ENCODE measurements at regions not wholly inside any gene's neighbourhood (a gene's known extent, or its start where the extent isn't known, plus 50 kb on each side); places are given as distances from the start of the nearest gene placed in this dataset.

GRCh38 chr1:83802460-83803152 is 196.3 kb downstream of the TTLL7 start:
- TF ChIP-seq, protein P1, sequence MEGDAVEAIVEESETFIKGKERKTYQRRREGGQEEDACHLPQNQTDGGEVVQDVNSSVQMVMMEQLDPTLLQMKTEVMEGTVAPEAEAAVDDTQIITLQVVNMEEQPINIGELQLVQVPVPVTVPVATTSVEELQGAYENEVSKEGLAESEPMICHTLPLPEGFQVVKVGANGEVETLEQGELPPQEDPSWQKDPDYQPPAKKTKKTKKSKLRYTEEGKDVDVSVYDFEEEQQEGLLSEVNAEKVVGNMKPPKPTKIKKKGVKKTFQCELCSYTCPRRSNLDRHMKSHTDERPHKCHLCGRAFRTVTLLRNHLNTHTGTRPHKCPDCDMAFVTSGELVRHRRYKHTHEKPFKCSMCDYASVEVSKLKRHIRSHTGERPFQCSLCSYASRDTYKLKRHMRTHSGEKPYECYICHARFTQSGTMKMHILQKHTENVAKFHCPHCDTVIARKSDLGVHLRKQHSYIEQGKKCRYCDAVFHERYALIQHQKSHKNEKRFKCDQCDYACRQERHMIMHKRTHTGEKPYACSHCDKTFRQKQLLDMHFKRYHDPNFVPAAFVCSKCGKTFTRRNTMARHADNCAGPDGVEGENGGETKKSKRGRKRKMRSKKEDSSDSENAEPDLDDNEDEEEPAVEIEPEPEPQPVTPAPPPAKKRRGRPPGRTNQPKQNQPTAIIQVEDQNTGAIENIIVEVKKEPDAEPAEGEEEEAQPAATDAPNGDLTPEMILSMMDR (conservative IDR thresholded peaks at IDR 0.05; ENCODE audit: low read depth) = no peak
- H3K27ac ChIP-seq = no peak overlapping the region
- CTCF ChIA-PET = interaction anchor here (0.7 kb wide), 1 partner anchor 43 kb away, joined by 4 read pairs; no protein-coding TSS in a partner anchor
- DNase-seq (ENCODE audit: low spot score) = no peak
- POLR2A ChIA-PET (ENCODE audit: low non-redundant PET) = no interaction called here

DNA sequence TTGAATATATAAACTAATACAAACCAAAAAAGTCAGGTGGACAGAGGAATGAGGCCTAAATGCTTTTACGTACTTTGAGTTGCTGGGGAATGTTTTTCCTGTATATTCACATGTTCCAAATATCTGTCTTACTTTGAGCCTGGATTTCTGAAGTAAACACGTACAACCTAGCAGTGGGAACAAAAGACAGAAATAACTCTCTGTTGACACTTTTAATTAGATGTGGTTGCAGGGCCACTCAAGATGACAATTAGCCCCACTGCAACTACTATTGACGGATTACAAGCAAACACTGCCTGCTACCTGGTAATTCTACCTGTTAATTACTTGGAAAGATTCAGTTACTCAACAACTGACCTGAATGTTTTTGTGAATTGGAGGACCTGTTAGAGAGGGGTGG is 196.9 kb downstream of the TTLL7 start:
- TF ChIP-seq, protein P1 (conservative IDR thresholded peaks at IDR 0.05; ENCODE audit: low read depth) = no peak
- DNase-seq (ENCODE audit: low spot score) = no peak
- POLR2A ChIA-PET (ENCODE audit: low non-redundant PET) = no interaction called here
- H3K27ac ChIP-seq = no peak overlapping the region
- CTCF ChIA-PET = interaction anchor here (0.7 kb wide), 1 partner anchor 44 kb away, joined by 4 read pairs; no protein-coding TSS in a partner anchor

DNA sequence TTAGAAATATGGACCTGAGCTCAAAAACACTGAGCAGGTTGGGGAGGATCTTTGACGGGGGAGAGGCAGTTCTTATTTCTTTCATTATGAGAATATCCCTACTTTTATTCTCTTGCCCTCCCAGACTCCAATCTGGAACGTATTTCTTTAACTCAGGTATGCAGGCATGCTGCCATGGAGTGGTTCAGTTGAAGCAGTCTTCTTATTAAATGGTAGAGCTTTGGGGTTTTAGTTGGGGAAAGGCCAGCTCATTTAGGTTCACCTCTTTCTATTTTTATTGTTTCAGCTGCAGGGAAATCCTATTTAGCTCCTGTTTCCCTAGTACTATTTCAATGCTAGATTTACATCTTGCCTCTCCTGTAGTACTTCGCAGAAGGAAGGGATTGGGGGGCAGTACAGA is 198.9 kb downstream of the TTLL7 start:
- TF ChIP-seq, protein P1 (conservative IDR thresholded peaks at IDR 0.05; ENCODE audit: low read depth) = no peak
- POLR2A ChIA-PET (ENCODE audit: low non-redundant PET) = no interaction called here
- DNase-seq (ENCODE audit: low spot score) = no peak
- H3K27ac ChIP-seq = no peak overlapping the region
- CTCF ChIA-PET = no interaction called here

DNA sequence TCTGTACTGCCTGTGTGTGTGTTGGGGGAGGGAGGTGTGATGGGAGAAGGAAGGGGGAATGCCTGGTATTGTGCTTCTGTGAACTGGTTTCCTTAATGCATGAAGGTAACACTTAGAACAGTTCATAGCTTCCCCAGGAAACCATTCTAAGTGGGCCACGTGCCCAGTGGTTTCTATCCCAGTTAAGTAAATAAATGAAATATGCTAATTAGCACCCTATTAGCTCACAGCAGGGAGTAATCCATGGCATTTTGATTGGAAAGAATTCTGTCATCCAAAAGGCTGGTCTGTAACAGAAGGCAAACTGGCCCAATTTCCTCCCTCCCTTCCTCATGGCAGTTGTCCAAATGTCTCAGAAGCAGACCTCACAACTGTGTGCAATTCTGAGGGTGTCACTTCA is 199.3 kb downstream of the TTLL7 start:
- DNase-seq (ENCODE audit: low spot score) = no peak
- no peak overlapping the region for H3K27ac ChIP-seq
- TF ChIP-seq, protein P1 (conservative IDR thresholded peaks at IDR 0.05; ENCODE audit: low read depth) = no peak
- CTCF ChIA-PET = no interaction called here
- POLR2A ChIA-PET (ENCODE audit: low non-redundant PET) = no interaction called here

- ChIA-PET CTCF (no interaction called here), POLR2A (ENCODE audit: low non-redundant PET) (no interaction called here)
- TF ChIP-seq, protein P1 (conservative IDR thresholded peaks at IDR 0.05; ENCODE audit: low read depth) = no peak
- no peak for DNase-seq (ENCODE audit: low spot score)
- no peak overlapping the region for H3K27ac ChIP-seq
Observed at GRCh38 chr1:83798965-83799364, 200.0 kb downstream of the TTLL7 start.

- CTCF ChIA-PET = no interaction called here
- no peak overlapping the region for H3K27ac ChIP-seq
- POLR2A ChIA-PET (ENCODE audit: low non-redundant PET) = no interaction called here
- TF ChIP-seq, protein P1 (conservative IDR thresholded peaks at IDR 0.05; ENCODE audit: low read depth) = no peak
- no peak for DNase-seq (ENCODE audit: low spot score)
Observed at GRCh38 chr1:83796409-83796808, 202.5 kb downstream of the TTLL7 start.
